NK-92 treated with Interleukin-12 subunit alpha and Interleukin-12 subunit beta, amount 100 ng/mL, for 24 hours (cell line): ENCODE measurements at regions not wholly inside any gene's neighbourhood (a gene's known extent, or its start where the extent isn't known, plus 50 kb on each side); places are given as distances from the start of the nearest gene placed in this dataset.
"Not testable (repeated sequence)": the region's sequence is repeated elsewhere in the genome, so short reads cannot be mapped to it uniquely, and the experiment has no call there.

Source experiments
- DNase-seq: peaks from one replicate; lab custom pipeline; 2025; lab: John Stamatoyannopoulos, UW

- no peak for DNase-seq
Observed at GRCh38 chr3:15903759-15904720, 106.3 kb upstream of the ANKRD28 start.

GRCh38 chr3:15905041-15905440 lies 107.3 kb upstream of the ANKRD28 start:
- no peak for DNase-seq

- not testable (repeated sequence) for DNase-seq
Observed at GRCh38 chr3:15907403-15907802, 109.6 kb upstream of the ANKRD28 start.

GRCh38 chr3:15918988-15919387 lies 121.2 kb upstream of the ANKRD28 start:
- no peak for DNase-seq

- DNase-seq = no peak
Observed at GRCh38 chr3:15919971-15920370, 122.2 kb upstream of the ANKRD28 start.

- DNase-seq = no peak
Observed at GRCh38 chr3:15923640-15924405, 126.0 kb upstream of the ANKRD28 start.

- DNase-seq = no peak
Observed at GRCh38 chr3:15924914-15925313, 127.1 kb upstream of the ANKRD28 start.

GRCh38 chr3:15926871-15927270 lies 129.1 kb upstream of the ANKRD28 start:
- DNase-seq = no peak

GRCh38 chr3:15927969-15928368 lies 130.2 kb upstream of the ANKRD28 start:
- no peak for DNase-seq

- no peak for DNase-seq
Observed at GRCh38 chr3:15929944-15930571, 132.3 kb upstream of the ANKRD28 start.

- DNase-seq = no peak
Observed at GRCh38 chr3:15932348-15933300, 134.8 kb upstream of the ANKRD28 start.

- DNase-seq = no peak
Observed at GRCh38 chr3:15933439-15934139, 135.8 kb upstream of the ANKRD28 start.

GRCh38 chr3:15934389-15935195 lies 136.8 kb upstream of the ANKRD28 start:
- no peak for DNase-seq

GRCh38 chr3:15936312-15936711 lies 138.5 kb upstream of the ANKRD28 start:
- no peak for DNase-seq

GRCh38 chr3:15940641-15941040 lies 142.9 kb upstream of the ANKRD28 start:
- no peak for DNase-seq

GRCh38 chr3:15941457-15941856 lies 143.7 kb upstream of the ANKRD28 start:
- DNase-seq = not testable (repeated sequence)

GRCh38 chr3:15941958-15942357 lies 144.2 kb upstream of the ANKRD28 start:
- no peak for DNase-seq

GRCh38 chr3:15942462-15942861 lies 144.7 kb upstream of the ANKRD28 start:
- DNase-seq = no peak

- DNase-seq = no peak
Observed at GRCh38 chr3:15942936-15943335, 145.2 kb upstream of the ANKRD28 start.

- DNase-seq = no peak
Observed at GRCh38 chr3:15948388-15948787, 150.6 kb upstream of the ANKRD28 start.
